Thyroid gland (tissue), 4 donors: ENCODE measurements at regions not wholly inside any gene's neighbourhood (a gene's known extent, or its start where the extent isn't known, plus 50 kb on each side); places are given as distances from the start of the nearest gene placed in this dataset.
"Not testable (repeated sequence)": the region's sequence is repeated elsewhere in the genome, so short reads cannot be mapped to it uniquely, and the experiment has no call there.

Experiments
- POLR2A ChIP-seq, 2 donors: fragments of 450-650 bp; IDR thresholded peaks; one replicate each; pipeline ENCODE4 v1.6.1; 2017; ENCODE audit warnings: antibody characterized with exemption in 2 of 2, mild to moderate bottlenecking in 2 of 2, moderate library complexity in 1 of 2
- TF ChIP-seq, protein P1 (sequence below), 6 experiments: fragments of 200-600 bp in 3 of 6; fragments of 450-650 bp in 3 of 6; sonication (generic) in 3 of 6; IDR thresholded peaks; one replicate each; pipeline ENCODE4 v1.5.1; 2016 to 2019; ENCODE audit warnings: antibody characterized with exemption in 6 of 6, mild to moderate bottlenecking in 2 of 6, inconsistent platforms in 1 of 6, moderate library complexity in 1 of 6

DNA sequence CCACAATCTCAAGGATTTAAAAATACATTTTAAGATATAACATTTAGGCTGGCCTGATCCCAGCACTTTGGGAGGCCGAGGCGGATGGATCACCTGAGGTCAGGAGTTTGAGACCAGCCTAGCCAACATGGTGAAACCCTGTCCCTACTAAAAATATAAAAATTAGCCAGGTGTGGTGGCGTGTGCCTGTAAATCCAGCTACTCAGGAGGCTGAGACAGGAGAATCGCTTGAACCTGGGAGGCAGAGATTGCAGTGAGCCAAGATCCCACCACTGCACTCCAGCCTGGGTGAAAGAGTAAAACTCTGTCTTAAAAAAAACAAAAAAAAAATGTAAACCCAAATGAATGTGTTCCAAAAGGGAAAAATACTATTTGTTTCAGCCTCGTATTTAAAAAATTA lies 82.3 kb upstream of the FAT1 start:
- TF ChIP-seq, protein P1, sequence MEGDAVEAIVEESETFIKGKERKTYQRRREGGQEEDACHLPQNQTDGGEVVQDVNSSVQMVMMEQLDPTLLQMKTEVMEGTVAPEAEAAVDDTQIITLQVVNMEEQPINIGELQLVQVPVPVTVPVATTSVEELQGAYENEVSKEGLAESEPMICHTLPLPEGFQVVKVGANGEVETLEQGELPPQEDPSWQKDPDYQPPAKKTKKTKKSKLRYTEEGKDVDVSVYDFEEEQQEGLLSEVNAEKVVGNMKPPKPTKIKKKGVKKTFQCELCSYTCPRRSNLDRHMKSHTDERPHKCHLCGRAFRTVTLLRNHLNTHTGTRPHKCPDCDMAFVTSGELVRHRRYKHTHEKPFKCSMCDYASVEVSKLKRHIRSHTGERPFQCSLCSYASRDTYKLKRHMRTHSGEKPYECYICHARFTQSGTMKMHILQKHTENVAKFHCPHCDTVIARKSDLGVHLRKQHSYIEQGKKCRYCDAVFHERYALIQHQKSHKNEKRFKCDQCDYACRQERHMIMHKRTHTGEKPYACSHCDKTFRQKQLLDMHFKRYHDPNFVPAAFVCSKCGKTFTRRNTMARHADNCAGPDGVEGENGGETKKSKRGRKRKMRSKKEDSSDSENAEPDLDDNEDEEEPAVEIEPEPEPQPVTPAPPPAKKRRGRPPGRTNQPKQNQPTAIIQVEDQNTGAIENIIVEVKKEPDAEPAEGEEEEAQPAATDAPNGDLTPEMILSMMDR (IDR thresholded peaks at IDR 0.05), result not testable (repeated sequence)
- not testable (repeated sequence) for TF ChIP-seq POLR2A (IDR thresholded peaks at IDR 0.05)
